DMS114 treated with DMSO at 0.1 percent for 48 hours (cell line): ENCODE measurements at regions not wholly inside any gene's neighbourhood (a gene's known extent, or its start where the extent isn't known, plus 50 kb on each side); places are given as distances from the start of the nearest gene placed in this dataset.

ENCODE experiments used
- DNase-seq: peaks from one replicate; lab custom pipeline; 2025; ENCODE audit not compliant: unreplicated experiment; lab: John Stamatoyannopoulos, UW

- DNase-seq, result peak; percentile 20
Measured at GRCh38 chr1:243917177-243917862, 67.3 kb upstream of the AKT3 start.

GRCh38 chr1:243916160-243916559 lies 66.1 kb upstream of the AKT3 start:
- DNase-seq, result no peak

GRCh38 chr1:243912347-243912746 lies 62.3 kb upstream of the AKT3 start:
- no peak for DNase-seq

GRCh38 chr1:243910607-243911006 lies 60.6 kb upstream of the AKT3 start:
- DNase-seq, result no peak

GRCh38 chr1:243903895-243904294 lies 53.9 kb upstream of the AKT3 start:
- no peak for DNase-seq

- DNase-seq, result no peak
Measured at GRCh38 chr1:243903041-243903440, 53.0 kb upstream of the AKT3 start.

- no peak for DNase-seq
Measured at GRCh38 chr1:243902100-243902499, 52.1 kb upstream of the AKT3 start.
